Fibroblast of gingiva (primary cell): ENCODE measurements at regions not wholly inside any gene's neighbourhood (a gene's known extent, or its start where the extent isn't known, plus 50 kb on each side); places are given as distances from the start of the nearest gene placed in this dataset.
"Not testable (repeated sequence)": the region's sequence is repeated elsewhere in the genome, so short reads cannot be mapped to it uniquely, and the experiment has no call there.

ENCODE experiments used
- DNase-seq: peaks from one replicate; pipeline ENCODE4 v3.0.0-alpha.2; 2011; ENCODE audit warnings: low read depth

DNA sequence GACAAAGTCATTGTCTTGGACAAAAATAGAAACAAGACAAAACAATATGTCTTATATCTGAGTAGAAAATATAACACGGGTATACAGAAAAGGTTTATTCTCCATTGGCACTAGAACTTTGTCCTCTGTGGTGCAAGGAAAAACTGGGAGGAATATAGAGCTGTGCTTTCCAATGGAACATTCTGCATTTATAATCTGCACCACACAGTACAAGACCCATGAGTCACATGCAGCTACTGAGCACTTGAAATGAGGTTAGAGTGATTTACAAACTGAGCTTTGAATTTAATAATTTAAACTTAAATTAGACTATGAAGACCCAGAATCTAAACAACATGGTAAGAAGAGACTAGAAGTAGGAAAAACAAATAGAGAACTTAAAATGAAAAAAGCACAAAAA lies 86.1 kb downstream of the RAP2A start:
- DNase-seq = no peak

DNA sequence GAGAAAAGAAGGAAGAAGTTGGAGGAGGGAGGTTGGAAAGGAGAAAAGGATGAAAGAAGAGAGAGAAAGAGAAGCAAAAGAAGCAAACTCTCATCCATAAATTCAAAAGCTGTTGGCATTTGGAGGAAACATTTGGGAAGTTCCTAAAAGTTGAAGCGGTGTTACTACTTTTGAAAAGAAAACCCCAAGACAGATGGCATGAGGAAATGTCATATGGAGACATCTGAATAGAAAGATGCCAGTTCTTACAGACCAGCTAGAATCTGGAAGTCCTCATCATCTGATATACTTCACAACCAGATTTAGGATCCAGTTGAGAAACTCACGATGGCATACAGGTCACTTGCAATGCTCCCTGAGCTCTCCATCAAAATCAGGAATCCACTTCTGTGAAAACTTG lies 86.9 kb downstream of the RAP2A start:
- DNase-seq = no peak

GRCh38 chr13:97521726-97522125 lies 87.8 kb downstream of the RAP2A start:
- DNase-seq = no peak

- no peak for DNase-seq
Observed at GRCh38 chr13:97522243-97522642, 88.3 kb downstream of the RAP2A start.

- DNase-seq = no peak
Observed at GRCh38 chr13:97526556-97526955, 92.6 kb downstream of the RAP2A start.

- DNase-seq = no peak
Observed at GRCh38 chr13:97528518-97528917, 94.5 kb downstream of the RAP2A start.

DNA sequence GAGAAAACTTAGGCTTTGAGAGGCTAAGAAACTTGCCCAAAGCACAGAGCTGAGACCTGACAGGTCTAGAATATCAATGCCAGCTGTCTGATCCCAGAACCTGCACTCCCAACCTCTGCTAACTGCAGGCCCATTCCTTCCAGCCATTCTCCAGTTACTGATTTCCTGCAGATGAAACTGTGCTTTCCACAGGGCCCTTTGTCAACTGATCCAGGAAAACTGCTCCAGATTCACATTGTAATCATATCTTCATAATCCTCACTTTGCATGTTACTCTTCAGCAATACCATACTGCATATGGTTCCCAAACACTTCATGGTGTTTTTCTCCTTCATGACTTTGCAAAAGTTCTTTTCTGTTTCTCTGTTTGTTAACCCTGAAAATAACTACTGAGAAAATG lies 100.6 kb downstream of the RAP2A start:
- DNase-seq = no peak

DNA sequence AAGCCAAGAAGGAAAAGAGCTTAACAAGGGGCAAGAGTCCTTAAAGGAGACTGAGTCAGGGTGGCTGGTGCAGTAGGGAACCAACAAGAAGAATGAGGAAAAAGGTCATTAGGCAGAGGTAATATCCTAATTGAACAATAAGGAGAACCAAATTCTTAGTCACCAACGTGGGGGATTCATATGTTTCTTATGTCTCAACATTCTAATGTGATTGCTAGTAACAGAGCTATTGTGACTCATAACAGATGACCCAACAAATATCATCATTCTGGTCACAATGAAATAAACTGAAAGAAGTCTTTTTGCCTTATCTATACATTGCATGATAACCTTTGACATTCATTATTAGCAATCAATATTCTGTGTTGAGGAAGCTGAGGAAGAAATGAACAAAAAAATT lies 101.6 kb downstream of the RAP2A start:
- DNase-seq = peak; percentile 3

- no peak for DNase-seq
Observed at GRCh38 chr13:97537110-97537509, 103.1 kb downstream of the RAP2A start.

GRCh38 chr13:97538203-97538602 lies 104.2 kb downstream of the RAP2A start:
- no peak for DNase-seq

DNA sequence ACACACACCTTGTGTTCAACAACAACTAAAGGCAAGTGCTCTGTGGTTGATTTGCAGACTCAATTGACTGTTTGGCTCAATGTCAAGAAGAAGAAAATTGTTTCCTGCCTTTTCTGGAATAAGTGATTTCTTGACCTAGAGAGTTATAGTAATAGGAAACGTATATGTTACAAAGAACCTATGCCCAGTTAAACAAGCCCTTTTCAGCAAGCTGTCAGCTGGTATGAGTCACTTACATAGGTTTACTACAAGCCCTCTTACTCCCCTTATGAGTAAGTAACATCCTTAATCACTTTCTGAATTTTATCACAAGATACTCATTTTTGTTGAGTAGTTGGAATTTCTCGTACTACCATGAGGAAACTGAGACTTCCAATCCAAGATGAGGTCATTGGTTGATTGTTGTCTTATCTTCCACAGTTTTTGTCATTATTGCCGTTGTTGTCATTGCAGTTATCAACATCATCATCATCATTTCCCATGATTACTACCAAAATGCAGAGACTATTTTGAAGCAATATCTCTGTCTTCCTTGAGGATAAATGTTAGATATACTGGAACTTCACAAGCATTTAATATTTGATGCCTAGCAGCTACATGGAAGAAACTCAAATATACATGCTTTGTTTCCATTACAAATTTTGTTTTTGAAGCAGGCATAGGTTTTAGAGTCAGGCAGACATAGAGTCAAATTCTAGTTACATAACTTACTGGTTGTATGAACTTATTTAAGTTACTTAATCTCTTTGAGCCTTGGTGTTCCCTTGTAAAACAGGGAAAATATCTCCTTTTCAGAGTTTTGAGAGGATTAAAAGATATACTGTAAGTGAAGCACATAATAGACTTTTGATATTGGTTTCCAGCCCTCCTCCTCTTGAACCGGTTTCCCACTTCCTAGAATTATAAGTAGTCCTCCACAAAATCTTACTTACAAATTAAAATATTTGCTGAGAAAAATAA lies 106.0 kb downstream of the RAP2A start:
- DNase-seq = no peak

DNA sequence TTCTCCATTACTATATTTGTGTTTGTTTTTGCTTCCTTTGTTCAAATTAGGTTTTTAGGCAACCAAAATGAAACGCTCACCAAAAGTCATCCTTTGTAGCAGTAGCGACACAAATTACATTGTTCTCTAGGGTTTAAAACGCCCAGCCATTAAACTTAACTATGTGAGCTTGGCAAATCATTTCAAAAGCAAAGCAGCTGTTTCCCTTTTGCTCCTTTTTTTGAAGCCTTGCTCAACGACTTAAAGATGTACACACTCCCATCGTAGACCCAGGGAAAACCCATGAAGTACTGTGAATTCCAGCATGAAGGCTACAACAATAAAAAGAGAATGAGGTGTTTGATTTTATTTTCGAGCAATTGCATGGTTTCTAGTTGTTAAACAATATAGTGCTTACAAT lies 106.7 kb downstream of the RAP2A start:
- DNase-seq = no peak

DNA sequence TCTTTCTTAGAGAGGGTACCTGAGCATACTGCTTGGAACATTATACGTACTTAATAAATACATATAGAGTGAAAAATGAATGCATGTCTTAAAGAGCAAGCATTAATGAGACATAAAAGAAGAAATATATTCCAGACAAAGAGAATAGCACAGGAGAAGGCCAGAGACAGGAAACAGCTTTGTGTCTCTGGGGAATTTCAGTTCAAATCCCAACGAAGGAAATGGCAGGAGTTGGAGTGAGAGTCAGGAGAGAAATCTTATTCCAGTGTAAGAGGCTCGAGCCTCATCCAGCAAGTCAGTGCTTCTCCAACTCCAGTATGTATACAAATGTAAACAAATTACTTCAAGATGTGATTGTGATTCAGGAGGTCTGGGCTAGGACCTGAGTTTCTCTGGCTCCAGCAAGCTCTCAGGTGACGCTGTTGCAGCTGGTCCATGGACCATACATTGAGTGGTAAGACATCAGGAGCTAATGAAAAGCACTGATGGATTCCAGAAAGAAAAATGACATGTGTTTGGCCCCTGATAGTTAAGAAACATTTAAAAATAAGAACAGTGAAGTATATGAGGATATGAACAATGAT lies 108.2 kb downstream of the RAP2A start:
- no peak for DNase-seq

DNA sequence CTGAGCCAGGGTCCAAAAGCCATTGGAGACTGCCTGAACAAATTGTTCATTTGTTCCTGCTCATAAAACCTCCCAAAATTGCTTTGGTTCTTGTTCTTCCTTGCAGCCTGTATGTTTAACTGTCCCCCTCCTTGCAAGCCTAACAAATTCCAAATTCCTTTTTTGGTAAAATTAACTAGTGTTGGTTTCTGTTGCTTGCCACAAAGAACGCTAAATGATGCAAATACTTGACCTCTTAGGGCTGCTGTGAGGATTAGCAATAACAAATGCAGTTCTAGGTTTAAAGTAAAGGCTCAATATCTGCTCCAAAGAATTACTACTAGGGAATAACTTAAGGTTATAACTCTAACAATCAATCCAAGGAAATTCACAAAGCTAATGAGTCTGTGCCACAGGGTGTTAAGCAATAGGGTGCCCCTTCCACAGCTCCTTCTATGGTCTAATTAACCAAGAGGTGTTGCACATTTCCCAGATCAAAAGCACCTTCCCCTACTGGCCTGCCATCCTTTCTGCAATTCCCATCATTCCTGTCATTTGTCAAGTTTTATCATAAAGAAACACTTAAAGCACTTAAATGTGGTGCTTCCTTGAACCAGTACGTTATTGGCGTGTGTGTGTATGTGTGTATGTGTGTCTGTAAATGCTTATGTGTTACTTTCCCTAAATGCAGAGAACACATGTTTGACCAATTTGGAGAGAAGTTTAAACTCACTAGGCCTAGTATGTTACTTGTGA lies 110.2 kb downstream of the RAP2A start:
- DNase-seq = no peak

DNA sequence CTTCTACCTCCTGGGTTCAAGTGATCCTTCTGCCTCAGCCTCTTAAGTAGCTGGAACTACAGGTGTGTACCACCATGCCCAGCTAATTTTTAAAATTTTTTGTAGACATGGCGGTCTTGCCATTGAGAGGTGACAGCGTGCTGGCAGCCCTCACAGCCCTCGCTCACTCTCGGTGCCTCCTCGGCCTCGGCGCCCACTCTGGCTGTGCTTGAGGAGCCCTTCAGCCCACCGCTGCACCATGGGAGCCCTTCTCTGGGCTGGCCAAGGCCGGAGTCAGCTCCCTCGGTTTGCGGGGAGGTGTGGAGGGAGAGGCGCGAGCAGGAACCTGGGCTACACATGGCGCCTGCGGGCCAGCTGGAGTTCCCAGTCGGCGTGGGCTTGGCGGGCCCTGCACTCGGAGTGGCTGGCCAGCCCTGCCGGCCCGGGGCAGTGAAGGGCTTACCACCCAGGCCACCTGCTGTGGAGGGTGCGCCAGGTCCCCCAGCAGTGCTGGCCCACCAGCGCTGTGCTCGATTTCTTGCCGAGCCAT lies 111.1 kb downstream of the RAP2A start:
- DNase-seq = not testable (repeated sequence)

- no peak for DNase-seq
Observed at GRCh38 chr13:97548138-97548537, 114.2 kb downstream of the RAP2A start.

DNA sequence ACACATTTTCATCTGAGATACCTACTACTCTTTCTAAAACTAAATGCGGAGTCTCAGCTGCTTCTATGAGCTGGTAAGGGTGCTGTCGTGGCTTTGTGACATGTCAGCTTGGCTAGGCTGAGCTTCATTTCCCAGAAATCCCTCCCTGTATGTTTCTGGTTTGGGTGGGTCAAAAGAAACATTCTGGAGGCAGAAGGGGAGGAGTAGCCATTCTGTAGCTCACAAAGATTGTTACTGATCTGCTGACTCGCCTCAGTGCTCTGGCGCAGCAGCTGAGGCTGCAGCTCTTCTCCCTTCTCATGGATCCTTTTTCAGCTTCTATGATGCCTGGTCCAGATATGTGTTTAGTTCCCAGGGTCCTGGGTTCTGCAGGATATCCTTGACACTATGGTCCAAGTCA lies 114.7 kb downstream of the RAP2A start:
- DNase-seq = no peak

DNA sequence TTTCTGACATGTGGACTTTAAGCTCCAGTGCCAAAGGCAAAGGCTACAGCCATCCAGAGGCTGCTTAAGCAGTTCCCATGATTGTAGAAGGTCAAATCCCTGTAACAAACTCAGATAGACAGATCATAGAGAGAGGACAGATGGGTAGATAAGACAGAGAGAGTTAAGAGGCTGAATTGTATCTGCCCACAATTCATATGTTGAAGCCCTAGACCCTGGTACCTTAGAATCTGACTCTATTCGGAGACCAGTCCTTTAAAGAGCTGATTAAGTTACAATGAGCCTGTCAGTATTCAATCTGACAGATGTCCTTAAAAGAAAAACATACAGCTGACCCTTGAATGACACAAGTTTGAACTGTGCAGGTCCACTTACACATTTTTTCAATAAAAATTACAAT lies 115.2 kb downstream of the RAP2A start:
- DNase-seq = no peak

DNA sequence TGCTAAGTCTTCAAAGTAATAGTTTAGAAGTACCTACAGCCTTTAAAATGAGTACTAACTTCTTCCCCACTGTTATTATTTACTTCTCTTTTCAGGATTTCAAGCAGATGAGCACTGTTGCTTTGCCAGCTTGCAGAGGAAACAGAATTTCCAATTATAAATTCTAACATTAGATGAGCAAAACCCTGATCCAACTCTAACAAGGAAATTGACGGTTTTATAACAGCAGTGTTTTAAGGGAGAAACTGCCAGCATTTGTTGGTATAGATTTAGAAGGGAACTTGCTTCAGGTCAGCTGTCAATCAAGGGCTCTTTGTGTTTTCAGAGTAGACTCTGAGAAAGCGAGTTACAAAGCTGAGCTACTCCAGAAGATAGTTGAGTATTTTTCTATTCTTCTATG lies 120.5 kb downstream of the RAP2A start:
- DNase-seq = no peak

- DNase-seq = no peak
Observed at GRCh38 chr13:97555034-97555433, 121.1 kb downstream of the RAP2A start.

GRCh38 chr13:97559030-97559429 lies 125.1 kb downstream of the RAP2A start:
- no peak for DNase-seq

DNA sequence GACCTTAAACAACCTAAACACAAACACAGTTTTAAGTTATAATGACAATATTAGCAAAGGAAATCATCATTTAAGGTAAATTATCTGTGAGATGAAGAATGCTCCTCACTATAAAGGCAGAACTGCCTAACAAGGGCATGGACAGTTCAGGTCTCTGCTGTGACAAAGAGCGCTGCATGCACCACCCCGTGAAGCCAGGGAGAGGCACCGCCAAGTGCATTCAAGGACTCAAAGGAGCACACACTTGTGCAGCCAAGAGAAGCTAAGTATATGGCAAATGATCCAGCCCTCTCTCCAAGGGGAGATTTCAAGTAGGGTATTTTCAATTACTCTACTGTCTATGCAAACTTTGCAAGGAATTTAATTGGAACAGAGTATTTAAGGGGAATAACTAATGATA lies 126.0 kb downstream of the RAP2A start:
- no peak for DNase-seq

GRCh38 chr13:97561182-97561581 lies 127.2 kb downstream of the RAP2A start:
- DNase-seq = no peak
